ENCODE measurements at regions not wholly inside any gene's neighbourhood (a gene's known extent, or its start where the extent isn't known, plus 50 kb on each side); places are given as distances from the start of the nearest gene placed in this dataset.
"Not testable (repeated sequence)": the region's sequence is repeated elsewhere in the genome, so short reads cannot be mapped to it uniquely, and the experiment has no call there.

GRCh38 chr6:11847515-11848345 is 69.1 kb upstream of the ADTRP start:
- no peak for DNase-seq (ENCODE audit: low spot score)

GRCh38 chr6:11847068-11847467 is 68.5 kb upstream of the ADTRP start:
- DNase-seq (ENCODE audit: low spot score), result not testable (repeated sequence)

DNA sequence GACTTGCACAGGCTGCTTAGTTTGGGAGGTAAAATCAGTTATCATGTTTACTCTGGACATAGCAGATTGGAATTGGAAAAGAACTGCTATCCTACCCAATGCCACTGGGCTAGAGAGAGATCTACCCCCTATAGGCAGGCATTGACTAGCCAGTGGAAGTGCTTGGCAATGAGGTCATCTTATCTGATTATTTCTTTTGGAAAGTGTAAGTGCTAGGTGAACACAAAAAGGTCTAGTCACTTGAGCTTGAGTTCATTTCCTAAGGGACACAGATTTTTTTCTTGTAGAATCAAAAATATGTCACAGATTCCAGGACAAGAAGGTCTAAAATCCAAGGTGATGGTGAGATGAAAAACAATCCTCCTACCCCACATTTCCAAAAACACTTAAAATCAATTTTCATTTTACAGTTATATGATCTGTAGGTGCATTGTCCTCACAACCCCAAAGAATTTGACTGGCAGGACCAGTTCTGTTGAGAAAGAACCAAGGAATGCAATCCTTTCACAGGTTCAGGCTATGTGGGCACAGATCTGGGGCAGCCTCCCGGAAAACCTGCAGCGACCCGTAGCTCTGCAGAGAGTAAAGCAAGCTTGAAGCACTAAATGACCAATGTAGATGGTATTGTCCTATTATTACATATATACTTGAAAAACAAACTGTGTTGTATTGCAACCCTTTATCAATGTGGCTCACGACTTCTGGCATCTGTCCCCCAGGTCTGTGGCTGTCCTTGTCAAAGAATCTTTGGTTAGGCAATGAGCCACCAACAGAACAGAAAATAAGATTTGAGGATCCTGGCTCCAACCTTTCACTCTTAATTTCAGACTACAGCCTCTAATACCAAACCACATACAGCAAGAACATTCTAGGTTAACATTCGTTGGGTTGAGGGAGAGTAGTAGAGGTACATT is 67.3 kb upstream of the ADTRP start:
- no peak for DNase-seq (ENCODE audit: low spot score)

- DNase-seq (ENCODE audit: low spot score), result not testable (repeated sequence)
Measured at GRCh38 chr6:11842795-11843194, 64.2 kb upstream of the ADTRP start.

DNA sequence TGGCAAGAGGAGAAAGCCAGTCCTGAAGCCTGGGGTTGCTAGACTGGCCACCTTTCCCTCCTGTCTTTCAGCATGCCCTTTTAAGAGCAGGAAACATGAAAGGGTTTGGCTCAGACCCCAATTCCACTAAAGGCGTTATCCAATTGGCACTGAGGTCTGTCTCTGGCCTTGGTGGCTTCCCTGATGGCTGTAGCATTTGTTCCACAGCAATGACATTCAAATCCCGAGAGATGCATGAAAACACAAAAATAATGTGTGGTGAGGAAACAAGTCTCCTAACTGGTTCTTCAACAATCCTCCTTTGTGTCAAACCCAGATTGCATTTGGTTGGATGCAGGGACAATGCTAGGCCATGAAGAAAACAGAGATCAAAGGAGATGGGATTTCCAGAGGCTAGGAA is 56.5 kb upstream of the ADTRP start:
- DNase-seq (ENCODE audit: low spot score), result no peak

- DNase-seq (ENCODE audit: low spot score), result no peak
Measured at GRCh38 chr6:11833626-11834592, 55.3 kb upstream of the ADTRP start.

DNA sequence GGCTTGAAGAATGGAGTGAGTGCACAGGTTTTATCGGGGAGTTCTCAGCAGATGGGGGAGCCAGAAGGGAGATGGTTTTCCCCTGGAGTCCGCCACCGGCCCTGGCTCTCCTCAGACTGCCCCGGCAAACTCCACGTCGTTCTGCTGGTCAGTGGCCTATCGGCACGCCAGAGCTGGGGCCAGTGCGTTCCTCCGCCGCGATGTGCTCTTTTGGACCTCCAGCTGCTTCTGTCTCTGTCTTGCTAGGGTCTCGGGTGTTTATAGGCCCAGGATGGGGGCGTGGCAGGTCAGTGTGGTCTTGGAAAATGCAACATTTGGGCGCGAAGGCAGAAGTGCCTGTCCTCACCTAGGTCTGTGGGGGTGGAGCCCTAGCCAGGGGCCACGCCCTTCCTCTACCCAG is 53.0 kb upstream of the ADTRP start:
- DNase-seq (ENCODE audit: low spot score), result no peak

DNA sequence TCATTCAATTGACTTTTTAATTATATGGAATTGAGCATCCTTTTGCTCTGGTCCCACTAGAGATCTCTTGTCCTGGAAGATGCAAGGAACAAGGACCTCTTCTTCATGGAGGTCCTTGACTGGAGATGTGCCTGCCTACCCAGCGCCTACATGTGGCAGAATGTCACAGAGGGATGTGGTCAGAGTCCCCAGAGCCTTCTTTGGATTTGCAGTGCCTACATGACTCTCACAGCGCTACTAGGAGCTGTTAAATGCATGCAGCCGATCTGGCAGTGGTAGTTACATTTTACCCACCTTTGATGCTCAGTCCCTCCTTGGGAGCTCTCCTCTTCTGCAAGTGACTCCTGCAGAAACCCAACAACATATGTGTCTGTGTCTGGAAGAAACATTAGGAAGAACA is 51.9 kb upstream of the ADTRP start:
- DNase-seq (ENCODE audit: low spot score), result no peak

- DNase-seq (ENCODE audit: low spot score), result no peak
Measured at GRCh38 chr6:11830105-11830504, 51.5 kb upstream of the ADTRP start.

DNA sequence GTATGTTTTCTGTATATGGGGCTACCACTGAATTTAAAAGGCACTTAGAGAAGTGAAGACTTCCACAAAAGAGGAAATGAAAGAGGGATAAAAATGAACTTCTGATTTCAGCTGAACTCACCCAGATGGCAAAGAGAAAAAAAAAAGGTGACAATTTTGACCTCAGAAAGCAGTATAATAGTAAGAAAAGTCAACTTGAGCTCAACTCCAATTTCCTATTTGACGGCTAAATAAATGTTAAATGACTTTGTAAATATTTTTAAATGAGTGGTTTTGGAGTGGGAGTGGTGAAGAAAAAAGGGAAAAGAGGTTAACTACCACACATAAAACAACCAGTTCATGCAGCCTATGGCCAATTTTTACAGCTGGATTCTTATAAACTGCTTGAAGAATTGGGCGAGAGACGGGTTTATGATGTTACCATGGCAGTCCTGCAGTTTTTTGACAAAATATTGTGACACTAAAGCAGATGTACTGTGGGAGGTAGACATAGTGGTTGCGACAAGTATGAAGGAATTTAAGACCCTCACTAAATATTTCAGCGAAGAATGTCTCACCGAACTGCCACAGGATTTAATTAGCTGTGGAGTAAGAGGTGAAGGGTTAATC is 49.8 kb upstream of the ADTRP start:
- no peak for DNase-seq (ENCODE audit: low spot score)
